ENCODE measurements at regions not wholly inside any gene's neighbourhood (a gene's known extent, or its start where the extent isn't known, plus 50 kb on each side); places are given as distances from the start of the nearest gene placed in this dataset.

- TF ChIP-seq YY1 (IDR thresholded peaks at IDR 0.05): no peak
- TF ChIP-seq, protein P1, sequence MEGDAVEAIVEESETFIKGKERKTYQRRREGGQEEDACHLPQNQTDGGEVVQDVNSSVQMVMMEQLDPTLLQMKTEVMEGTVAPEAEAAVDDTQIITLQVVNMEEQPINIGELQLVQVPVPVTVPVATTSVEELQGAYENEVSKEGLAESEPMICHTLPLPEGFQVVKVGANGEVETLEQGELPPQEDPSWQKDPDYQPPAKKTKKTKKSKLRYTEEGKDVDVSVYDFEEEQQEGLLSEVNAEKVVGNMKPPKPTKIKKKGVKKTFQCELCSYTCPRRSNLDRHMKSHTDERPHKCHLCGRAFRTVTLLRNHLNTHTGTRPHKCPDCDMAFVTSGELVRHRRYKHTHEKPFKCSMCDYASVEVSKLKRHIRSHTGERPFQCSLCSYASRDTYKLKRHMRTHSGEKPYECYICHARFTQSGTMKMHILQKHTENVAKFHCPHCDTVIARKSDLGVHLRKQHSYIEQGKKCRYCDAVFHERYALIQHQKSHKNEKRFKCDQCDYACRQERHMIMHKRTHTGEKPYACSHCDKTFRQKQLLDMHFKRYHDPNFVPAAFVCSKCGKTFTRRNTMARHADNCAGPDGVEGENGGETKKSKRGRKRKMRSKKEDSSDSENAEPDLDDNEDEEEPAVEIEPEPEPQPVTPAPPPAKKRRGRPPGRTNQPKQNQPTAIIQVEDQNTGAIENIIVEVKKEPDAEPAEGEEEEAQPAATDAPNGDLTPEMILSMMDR (IDR thresholded peaks at IDR 0.05; ENCODE audit: low read depth, low read length, missing input control): no peak
- TF ChIP-seq, protein P2, sequence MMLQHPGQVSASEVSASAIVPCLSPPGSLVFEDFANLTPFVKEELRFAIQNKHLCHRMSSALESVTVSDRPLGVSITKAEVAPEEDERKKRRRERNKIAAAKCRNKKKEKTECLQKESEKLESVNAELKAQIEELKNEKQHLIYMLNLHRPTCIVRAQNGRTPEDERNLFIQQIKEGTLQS (IDR thresholded peaks at IDR 0.05): no peak
- no peak for TF ChIP-seq EGR1 (IDR thresholded peaks at IDR 0.05; ENCODE audit: low read depth in 2 of 2)
- TF ChIP-seq TAF1 (conservative IDR thresholded peaks at IDR 0.05): no peak
Observed at GRCh38 chr15:58334803-58335202, 97.0 kb upstream of the LIPC start.

Data from liver (tissue), 3 donors.